Stimulated activated CD4-positive, alpha-beta T cell treated with anti-CD3 and anti-CD28 coated beads, TNF-alpha, amount 100 ng/mL, for 1 hour (primary cell): ENCODE measurements at regions not wholly inside any gene's neighbourhood (a gene's known extent, or its start where the extent isn't known, plus 50 kb on each side); places are given as distances from the start of the nearest gene placed in this dataset.

ENCODE experiments used
- DNase-seq, 3 donors: peaks; one replicate each; pipeline ENCODE4 v3.0.0-alpha.2; 2020; ENCODE audit warnings: low read depth in 3 of 3, low spot score in 1 of 3

GRCh38 chr20:60211618-60212463 is 253.6 kb downstream of the CDH26 start:
- DNase-seq, result no peak

- no peak for DNase-seq
Observed at GRCh38 chr20:60212695-60213094, 254.5 kb downstream of the CDH26 start.

- DNase-seq, result no peak
Observed at GRCh38 chr20:60213126-60213893, 255.1 kb downstream of the CDH26 start.

- DNase-seq, result no peak
Observed at GRCh38 chr20:60214901-60215815, 256.9 kb downstream of the CDH26 start.

- no peak for DNase-seq
Observed at GRCh38 chr20:60215816-60216730, 257.9 kb downstream of the CDH26 start.

- DNase-seq, result no peak
Observed at GRCh38 chr20:60219231-60219630, 261.0 kb downstream of the CDH26 start.

- DNase-seq, result no peak
Observed at GRCh38 chr20:60219984-60220562, 261.9 kb downstream of the CDH26 start.

- DNase-seq, result no peak
Observed at GRCh38 chr20:60220706-60221105, 262.5 kb downstream of the CDH26 start.

- no peak for DNase-seq
Observed at GRCh38 chr20:60221593-60221992, 263.4 kb downstream of the CDH26 start.

GRCh38 chr20:60222497-60222896 is 264.3 kb downstream of the CDH26 start:
- DNase-seq, result no peak

- no peak for DNase-seq
Observed at GRCh38 chr20:60223174-60223573, 265.0 kb downstream of the CDH26 start.

GRCh38 chr20:60224914-60225313 is 266.7 kb downstream of the CDH26 start:
- no peak for DNase-seq

GRCh38 chr20:60228255-60228654 is 270.0 kb downstream of the CDH26 start:
- DNase-seq, result no peak

- no peak for DNase-seq
Observed at GRCh38 chr20:60232380-60232779, 274.2 kb downstream of the CDH26 start.

GRCh38 chr20:60233018-60233630 is 274.9 kb downstream of the CDH26 start:
- no peak for DNase-seq

- no peak for DNase-seq
Observed at GRCh38 chr20:60236613-60237012, 278.4 kb downstream of the CDH26 start.

- no peak for DNase-seq
Observed at GRCh38 chr20:60237981-60238380, 279.8 kb downstream of the CDH26 start.

- DNase-seq, result no peak
Observed at GRCh38 chr20:60238992-60239660, 280.9 kb downstream of the CDH26 start.

- no peak for DNase-seq
Observed at GRCh38 chr20:60239956-60240355, 281.7 kb downstream of the CDH26 start.
